GM19351 (cell line): ENCODE measurements at regions not wholly inside any gene's neighbourhood (a gene's known extent, or its start where the extent isn't known, plus 50 kb on each side); places are given as distances from the start of the nearest gene placed in this dataset.

ENCODE experiments used
- ATAC-seq: cut with Tn5 transposase; IDR thresholded peaks from one replicate; pipeline ENCODE4 v1.9.1; 2021; ENCODE audit warnings: mild to moderate bottlenecking, moderate library complexity; ENCODE audit not compliant: unreplicated experiment

DNA sequence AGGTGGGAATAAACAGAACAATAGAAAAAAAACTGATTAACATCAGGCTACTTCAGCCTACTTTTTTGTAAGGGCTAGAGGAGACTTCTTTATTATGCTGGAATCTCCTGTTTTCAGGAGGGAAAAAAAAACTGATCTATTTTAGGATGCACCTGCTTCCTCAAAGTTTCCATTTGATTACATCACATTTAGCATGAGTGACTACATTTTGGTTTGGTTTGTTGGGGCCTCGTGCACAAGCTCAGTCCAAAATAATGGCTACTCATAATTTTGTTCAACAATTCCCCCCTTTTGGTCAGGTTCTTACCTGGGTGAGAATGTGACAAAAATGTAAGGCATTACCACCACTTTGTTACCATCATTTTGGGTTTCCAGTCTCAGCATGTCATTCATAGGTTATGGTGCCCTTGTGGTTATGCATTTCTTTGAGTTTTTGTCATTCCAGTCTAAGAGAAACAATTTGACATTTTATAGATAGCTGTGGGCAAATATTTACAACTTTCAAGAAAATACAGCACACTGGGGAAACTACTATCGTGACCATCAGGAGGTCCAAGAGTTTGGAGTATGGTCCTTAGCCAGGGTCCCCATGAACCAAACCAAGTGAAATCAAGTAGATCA, 93.6 kb upstream of the ATP11B start:
- no peak for ATAC-seq

DNA sequence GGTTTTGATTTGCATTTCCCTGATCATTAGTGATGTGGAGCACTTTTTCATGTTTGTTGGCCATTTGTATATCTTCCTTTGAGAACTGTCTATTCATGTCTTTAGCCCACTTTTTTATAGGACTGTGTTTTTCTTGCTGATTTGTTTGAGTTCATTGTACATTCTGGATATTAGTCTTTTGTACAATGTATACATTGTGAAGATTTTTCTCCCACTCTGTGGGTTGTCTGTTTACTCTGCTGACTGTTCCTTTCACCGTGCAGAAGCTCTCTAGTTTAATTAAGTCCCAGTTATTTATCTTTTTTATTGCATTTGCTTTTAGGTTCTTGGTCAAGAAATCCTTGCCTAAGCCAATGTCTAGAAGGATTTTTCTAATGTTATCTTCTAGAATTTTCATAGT, 91.1 kb upstream of the ATP11B start:
- ATAC-seq: no peak

GRCh38 chr3:182703233-182703632, 90.1 kb upstream of the ATP11B start:
- no peak for ATAC-seq

- ATAC-seq: no peak
These were observed 88.4 kb upstream of the ATP11B start for GRCh38 chr3:182704926-182705325.

GRCh38 chr3:182708810-182709209, 84.5 kb upstream of the ATP11B start:
- no peak for ATAC-seq

- no peak for ATAC-seq
These were observed 84.0 kb upstream of the ATP11B start for GRCh38 chr3:182709306-182709705.

DNA sequence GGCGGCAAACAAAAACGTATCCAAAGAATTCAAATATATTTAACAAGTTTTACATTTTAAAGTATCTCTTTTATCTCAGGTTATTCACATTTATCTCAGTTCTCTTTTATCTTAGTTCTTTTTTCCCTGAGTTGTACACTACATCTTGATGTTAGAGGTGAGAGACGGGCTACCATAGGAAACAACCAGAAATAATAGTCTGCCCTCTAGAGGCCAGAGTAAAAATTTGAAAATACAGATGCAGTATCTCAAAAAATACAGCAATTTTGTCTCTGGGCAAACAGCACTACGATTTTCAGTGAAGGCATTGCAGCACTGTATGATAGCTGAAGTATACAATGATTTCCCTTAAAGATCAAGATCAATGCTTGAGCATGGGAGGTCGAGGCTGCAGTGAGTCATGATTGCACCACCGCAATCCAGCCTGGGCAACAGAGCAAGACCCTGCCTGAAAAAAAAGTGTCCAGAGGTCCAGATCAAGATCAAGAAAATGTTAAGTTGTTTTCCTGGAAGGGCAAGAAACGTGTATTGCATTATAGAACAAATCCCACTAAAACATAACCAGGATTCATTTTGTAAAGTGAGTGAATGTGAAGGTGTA, 82.6 kb upstream of the ATP11B start:
- ATAC-seq: peak; percentile 63

DNA sequence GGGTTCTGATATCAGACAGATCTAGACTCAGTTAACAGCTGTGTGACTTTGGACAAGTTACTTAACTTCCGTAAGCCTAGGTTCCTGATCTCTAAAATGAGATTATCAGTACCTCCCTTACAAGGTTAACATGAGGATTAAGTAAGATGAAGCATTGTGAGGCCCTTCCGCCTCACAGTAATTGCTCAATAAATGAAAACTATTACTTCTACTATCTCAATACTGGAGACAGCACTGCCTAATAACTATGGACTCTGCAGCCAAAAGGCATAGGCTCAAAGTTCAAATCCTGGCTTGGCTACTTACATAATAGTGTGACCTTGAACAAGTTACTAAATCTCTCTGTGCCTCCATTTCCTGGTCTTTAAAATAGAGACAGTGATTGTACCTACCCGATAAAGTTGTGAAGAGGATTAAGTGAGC, 82.0 kb upstream of the ATP11B start:
- ATAC-seq: no peak

GRCh38 chr3:182711853-182712252, 81.5 kb upstream of the ATP11B start:
- ATAC-seq: no peak

GRCh38 chr3:182713111-182713510, 80.2 kb upstream of the ATP11B start:
- no peak for ATAC-seq

- ATAC-seq: peak; percentile 45
These were observed 79.4 kb upstream of the ATP11B start for GRCh38 chr3:182713743-182714517.

DNA sequence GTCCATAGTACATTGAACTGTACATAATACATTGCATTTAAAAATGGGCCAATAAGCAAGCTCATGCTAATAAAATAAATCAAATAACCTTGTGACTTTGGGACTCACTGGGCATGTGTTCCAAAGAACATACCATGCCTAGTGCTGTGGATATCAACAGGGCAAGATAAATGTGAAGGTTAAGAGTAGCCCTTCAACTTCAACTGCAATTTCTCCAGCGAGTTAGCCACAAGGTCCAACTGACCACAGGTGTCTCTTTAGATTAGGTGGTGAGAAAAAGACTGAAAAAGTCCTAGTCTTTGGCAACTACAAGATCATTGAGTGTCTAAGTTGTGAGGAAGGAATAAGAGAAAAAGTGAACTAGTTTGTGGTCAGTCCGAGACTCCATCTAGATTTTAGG, 78.3 kb upstream of the ATP11B start:
- no peak for ATAC-seq

DNA sequence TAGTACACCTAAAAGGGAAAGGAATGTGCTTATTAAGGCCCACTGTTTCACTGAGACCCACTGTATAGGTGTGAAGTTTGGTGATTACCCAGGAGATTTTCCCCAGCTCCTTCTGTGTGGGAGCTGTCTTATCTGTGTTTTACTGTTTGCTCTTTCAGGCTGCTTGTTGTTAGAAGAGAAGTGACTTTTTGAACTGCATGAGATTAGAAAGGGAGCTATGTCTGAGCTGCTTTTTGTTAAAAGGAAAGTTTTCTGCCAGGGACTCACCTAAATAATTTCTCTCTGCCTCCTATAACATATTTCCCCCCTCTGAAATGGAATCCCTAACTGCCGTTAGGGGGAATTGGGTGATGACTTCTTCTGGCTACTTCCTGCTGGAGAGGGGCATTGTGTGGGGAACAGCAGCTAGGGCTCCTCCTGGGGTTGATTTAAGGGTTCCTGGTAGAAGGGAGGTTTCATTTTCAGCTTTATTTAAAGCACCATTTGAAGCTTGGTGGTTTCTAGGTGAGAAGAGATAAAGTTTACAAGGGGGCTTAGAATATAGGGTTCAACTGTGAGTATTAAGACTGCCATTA, 77.1 kb upstream of the ATP11B start:
- peak; percentile 44 for ATAC-seq

DNA sequence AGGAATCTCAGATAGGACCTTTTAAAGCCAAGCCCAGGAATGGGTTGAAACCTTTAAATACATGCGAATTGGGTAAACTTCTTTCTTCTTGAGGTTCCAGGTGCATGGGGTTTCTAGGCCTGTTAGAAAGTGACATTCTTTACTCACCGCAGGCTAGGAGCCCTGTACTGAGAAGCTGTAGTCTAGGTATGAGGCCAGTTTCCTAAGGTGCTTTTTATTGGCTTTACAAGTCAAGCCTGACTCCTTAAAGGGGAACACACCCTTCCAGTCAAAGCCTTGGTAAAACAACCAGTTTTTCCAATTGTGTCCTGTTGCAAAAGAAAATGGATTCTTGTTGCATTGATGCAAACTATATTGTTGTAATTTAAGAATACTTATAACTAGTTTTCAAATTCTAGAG, 76.1 kb upstream of the ATP11B start:
- peak; percentile 87 for ATAC-seq

DNA sequence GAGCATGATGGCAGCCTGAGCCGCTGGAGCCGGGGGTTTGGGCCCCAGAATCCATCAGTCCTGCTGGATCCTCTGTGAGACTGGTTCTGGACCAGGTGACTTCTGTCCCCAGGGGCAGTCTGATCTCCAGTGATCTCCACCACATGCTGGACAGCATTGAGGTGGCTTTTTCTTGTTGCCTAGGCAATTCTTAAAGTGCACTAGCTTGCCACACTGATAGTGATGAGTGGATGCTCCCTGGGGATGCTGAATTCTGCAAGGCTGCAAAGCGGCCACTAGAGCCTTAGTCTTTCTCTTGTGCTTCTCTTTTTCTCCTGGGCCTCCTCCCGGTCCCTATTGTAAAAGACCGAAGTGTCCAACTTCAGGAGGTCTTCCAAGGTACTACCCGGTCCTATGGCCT, 70.4 kb upstream of the ATP11B start:
- no peak for ATAC-seq

GRCh38 chr3:182723596-182723995, 69.7 kb upstream of the ATP11B start:
- ATAC-seq: no peak

- no peak for ATAC-seq
These were observed 67.7 kb upstream of the ATP11B start for GRCh38 chr3:182725372-182726251.

DNA sequence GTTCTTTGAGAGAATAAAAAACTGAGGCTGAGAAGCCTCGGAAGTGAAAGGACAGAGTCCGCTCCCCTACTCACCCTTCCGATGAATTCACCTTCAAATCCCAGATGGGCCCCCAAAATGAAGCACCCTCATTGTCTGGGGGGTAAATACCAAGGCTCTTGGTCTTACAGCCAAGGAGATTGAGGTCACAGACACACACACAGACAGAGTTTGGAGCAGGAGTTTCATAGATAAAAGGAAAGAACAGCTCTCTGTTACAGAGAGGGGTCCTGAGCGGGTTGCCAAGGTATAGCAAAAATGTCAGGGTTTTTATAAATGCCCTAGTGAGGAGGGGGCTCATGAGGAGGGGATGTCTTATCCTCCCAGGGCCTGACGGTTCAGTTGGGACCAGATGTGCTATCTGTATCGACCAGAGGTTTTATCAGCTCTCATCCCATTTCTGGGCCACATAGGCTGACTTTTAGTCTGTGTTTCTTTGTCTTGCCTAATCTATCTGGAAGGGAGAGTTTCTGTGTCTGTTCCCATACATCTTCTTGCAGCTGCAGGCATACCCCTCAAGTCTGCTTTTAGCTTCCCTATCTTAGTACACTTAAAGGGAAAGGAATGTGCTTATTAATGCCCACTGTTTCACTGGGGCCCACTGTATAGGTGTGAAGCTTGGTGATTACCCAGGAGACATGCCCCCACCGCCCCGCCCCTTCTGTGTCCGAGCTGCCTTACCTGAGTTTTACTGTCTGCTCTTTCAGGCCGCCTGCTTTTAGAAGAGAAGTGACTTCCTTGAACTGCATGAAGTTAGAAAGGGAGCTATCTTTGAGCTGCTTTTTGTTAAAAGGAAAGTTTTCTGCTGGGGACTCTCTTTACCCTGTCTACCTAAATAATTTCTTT, 66.8 kb upstream of the ATP11B start:
- ATAC-seq: no peak

- no peak for ATAC-seq
These were observed 65.1 kb upstream of the ATP11B start for GRCh38 chr3:182728238-182728637.
